T-helper 17 cell (primary cell): ENCODE measurements at regions not wholly inside any gene's neighbourhood (a gene's known extent, or its start where the extent isn't known, plus 50 kb on each side); places are given as distances from the start of the nearest gene placed in this dataset.

ENCODE experiments used
- ATAC-seq: fragments of 150-1000 bp; cut with Tn5 transposase; 2 replicates; pipeline ENCODE4 v1.10.0; 2021; ENCODE audit warnings: mild to moderate bottlenecking, moderate library complexity
- DNase-seq, 3 donors: peaks; one replicate each; pipeline versions ENCODE4 v3.0.0 to v3.0.0-alpha.2; 2020 to 2021
- H3K9me3 ChIP-seq: one replicate; pipeline ENCODE4 v1.7.0; 2013; ENCODE audit warnings: low read length, mild to moderate bottlenecking; ENCODE audit not compliant: control insufficient read depth, poor library complexity, severe bottlenecking
- H3K27ac Mint-ChIP-seq: one replicate; pipeline ENCODE4 v1.8.0; 2022; ENCODE audit warnings: mild to moderate bottlenecking, moderate library complexity, mixed read lengths
- H3K27me3 Mint-ChIP-seq: one replicate; pipeline ENCODE4 v1.8.0; 2022; ENCODE audit warnings: mixed read lengths
- H3K36me3 Mint-ChIP-seq: one replicate; pipeline ENCODE4 v1.8.0; 2022; ENCODE audit warnings: low read depth, mixed read lengths
- H3K4me1 Mint-ChIP-seq: one replicate; pipeline ENCODE4 v1.8.0; 2022; ENCODE audit warnings: mild to moderate bottlenecking, mixed read lengths
- H3K4me3 Mint-ChIP-seq: one replicate; pipeline ENCODE4 v1.8.0; 2022; ENCODE audit warnings: mild to moderate bottlenecking, moderate library complexity, mixed read lengths

DNA sequence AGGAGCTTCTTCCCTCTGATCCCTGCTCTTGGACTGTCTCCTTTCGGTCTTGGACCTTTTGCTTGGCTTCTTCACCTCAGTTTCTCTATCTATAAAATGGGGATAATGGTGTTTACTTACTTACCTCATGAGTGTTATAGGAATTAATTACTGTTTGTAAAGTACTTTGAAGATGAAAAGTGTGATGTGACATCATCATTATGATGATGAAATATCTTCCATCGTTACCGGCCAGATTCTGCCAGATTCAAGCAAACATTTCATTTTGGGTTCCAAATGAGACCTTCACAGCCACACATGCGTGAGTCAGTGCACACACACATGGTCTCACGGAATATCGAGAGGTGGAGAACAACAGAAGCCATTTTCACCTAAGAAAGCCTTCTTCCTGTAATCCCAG is 220.1 kb upstream of the RPL34 start:
- ATAC-seq, result no peak
- no peak overlapping the region for H3K27ac Mint-ChIP-seq
- H3K27me3 Mint-ChIP-seq, result no peaks in the 10 kb centered on the region
- no peak overlapping the region for H3K4me3 Mint-ChIP-seq
- H3K4me1 Mint-ChIP-seq, result peaks cover 2% of the 10 kb centered on the region
- no peaks in the 10 kb centered on the region for H3K9me3 ChIP-seq
- H3K36me3 Mint-ChIP-seq, result no peaks in the 10 kb centered on the region
- DNase-seq, result no peak

DNA sequence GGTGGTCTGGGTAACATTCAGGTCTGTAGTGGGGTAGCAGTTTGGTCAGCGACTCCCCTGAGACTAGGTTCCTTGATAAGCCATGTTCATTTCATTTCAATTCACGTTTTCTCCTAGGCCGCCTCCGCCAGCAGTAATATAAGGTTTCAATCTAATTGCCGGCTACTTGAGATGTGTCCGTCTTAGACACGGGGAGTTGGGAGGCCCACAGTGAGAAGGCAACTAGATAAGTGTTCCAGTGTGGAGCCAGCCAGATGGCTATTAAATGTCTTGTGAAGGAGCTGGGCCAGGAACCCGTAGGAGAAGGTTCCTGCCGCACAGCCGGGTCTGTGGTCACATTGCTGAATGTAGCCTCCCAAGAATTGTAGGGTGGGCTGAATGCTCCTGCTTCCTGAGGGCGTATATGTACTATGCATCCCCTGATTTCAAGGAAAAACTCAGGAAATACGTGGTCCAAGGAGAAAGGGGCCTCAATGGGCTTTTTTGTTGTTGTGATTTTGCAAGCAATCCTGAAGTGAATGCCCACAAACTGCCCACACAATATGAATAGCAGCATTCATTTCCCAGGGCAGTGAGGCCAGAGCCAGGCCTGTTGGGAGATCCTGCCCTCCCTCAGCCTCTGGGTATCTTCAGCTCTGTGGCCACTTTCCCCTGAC is 220.6 kb upstream of the RPL34 start:
- Mint-ChIP-seq H3K36me3 (no peaks in the 10 kb centered on the region), H3K27ac (no peak overlapping the region), H3K27me3 (no peaks in the 10 kb centered on the region), H3K4me3 (no peak overlapping the region), H3K4me1 (peaks cover 4% of the 10 kb centered on the region)
- H3K9me3 ChIP-seq, result no peaks in the 10 kb centered on the region
- ATAC-seq (no peak), DNase-seq (no peak)

- Mint-ChIP-seq H3K4me3 (no peak overlapping the region), H3K27me3 (no peaks in the 10 kb centered on the region)
Observed at GRCh38 chr4:108398836-108399235, 221.5 kb upstream of the RPL34 start.

DNA sequence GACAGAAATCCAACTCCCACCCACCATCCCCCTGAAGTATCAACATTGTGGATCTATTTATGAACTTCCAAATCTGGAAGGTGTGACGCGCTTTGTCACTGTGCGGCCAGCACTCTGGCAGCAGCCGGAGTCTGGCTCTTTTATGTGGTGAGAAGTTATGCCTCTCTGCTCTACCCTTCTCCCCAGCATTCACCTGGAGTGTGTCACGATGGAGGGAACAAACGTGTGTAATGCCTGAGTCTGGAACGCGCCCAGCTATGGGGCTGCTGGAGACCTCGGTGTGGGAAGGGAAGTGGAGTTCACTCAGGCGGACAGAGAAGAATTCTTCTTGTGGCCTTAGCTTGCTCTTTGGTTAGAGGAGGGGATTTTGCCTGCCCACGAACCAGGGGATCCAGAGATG is 222.1 kb upstream of the RPL34 start:
- no peak for ATAC-seq
- no peaks in the 10 kb centered on the region for H3K9me3 ChIP-seq
- H3K27ac Mint-ChIP-seq, result no peak overlapping the region

More at GRCh38 chr4:108398836-108399235, 221.5 kb upstream of the RPL34 start:
- no peak for DNase-seq
- Mint-ChIP-seq H3K4me1 (peaks cover 4% of the 10 kb centered on the region), H3K36me3 (no peaks in the 10 kb centered on the region), H3K27ac (no peak overlapping the region)
- no peaks in the 10 kb centered on the region for H3K9me3 ChIP-seq
- ATAC-seq, result no peak

DNA sequence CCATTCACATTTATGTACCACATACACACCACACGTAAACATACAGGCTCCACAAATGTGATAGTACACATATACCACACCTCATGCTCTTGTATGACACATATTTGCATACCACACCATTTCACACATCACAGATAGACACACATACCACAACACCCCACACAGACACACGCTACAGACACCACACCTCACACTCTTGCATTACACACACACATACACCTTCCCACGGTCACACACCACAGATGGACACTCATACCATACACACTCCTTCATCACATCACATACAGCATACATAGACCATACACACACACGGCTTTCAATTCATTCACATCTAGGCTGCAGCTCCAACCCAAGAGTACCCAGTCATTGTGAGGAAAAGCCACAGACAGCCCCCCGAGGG is 222.5 kb upstream of the RPL34 start:
- Mint-ChIP-seq H3K36me3 (no peaks in the 10 kb centered on the region), H3K27ac (no peak overlapping the region), H3K4me1 (peaks cover 4% of the 10 kb centered on the region), H3K4me3 (no peak overlapping the region), H3K27me3 (no peaks in the 10 kb centered on the region)
- ATAC-seq, result no peak
- no peaks in the 10 kb centered on the region for H3K9me3 ChIP-seq
- no peak for DNase-seq

More for the DNA sequence above, 222.1 kb upstream of the RPL34 start:
- H3K4me1 Mint-ChIP-seq, result peaks cover 4% of the 10 kb centered on the region
- H3K36me3 Mint-ChIP-seq, result no peaks in the 10 kb centered on the region
- no peaks in the 10 kb centered on the region for H3K27me3 Mint-ChIP-seq
- no peak for DNase-seq
- no peak overlapping the region for H3K4me3 Mint-ChIP-seq

DNA sequence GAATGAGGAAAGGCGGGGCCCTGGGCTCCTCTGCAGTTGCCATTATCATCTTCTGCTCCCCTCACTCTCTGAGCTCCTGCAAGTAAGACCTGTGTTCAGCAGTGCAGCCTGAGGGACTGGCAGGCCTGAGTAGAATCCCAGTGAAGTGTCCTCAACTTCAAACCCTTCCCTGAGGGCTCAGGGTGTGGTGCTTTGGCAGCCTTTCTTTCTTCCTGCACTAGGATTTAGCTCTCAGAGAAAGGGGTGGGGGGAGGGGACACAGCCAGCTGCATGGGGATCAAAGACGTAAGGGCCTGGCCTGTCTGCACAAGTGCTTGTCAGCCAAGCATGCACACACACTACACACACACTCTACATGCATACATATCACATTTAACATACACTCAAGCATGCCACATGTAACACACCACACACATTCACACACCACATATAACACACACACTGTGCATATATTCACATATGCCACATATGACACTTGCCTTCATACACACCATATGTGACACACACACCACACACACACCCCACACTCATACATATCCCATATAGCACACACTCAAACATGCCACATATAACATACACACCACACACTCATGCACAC is 223.4 kb upstream of the RPL34 start:
- no peaks in the 10 kb centered on the region for H3K36me3 Mint-ChIP-seq
- no peaks in the 10 kb centered on the region for H3K27me3 Mint-ChIP-seq

DNA sequence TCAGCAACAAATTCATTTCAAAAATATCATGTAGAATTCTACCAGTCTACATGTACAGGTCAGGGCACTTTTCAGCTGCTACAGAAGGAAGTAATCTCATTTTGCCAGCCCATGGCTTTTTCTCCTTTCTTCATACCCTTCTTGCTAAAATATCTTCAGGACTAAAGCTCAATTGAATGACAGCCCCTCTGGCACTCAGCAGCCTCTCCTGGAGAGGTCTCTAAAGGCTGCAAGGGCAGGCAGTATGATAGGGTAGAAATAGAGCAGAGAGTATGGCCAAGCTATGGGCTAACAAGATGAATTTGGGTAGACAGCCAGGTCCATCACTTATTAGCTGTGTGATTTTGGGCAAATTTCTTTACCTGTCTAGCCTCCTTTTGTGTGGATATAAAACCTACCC is 224.6 kb upstream of the RPL34 start:
- DNase-seq (no peak), ATAC-seq (no peak)
- Mint-ChIP-seq H3K4me3 (no peak overlapping the region), H3K36me3 (no peaks in the 10 kb centered on the region), H3K4me1 (peaks cover 2% of the 10 kb centered on the region), H3K27me3 (no peaks in the 10 kb centered on the region), H3K27ac (no peak overlapping the region)
- no peaks in the 10 kb centered on the region for H3K9me3 ChIP-seq

More for the DNA sequence above, 223.4 kb upstream of the RPL34 start:
- no peak overlapping the region for H3K27ac Mint-ChIP-seq
- no peak for ATAC-seq
- no peaks in the 10 kb centered on the region for H3K9me3 ChIP-seq
- peaks cover 4% of the 10 kb centered on the region for H3K4me1 Mint-ChIP-seq
- no peak for DNase-seq
- no peak overlapping the region for H3K4me3 Mint-ChIP-seq

GRCh38 chr4:108393890-108394472 is 225.2 kb upstream of the LEF1 start:
- ATAC-seq, result no peak
- H3K27ac Mint-ChIP-seq, result no peak overlapping the region

GRCh38 chr4:108391701-108392455 is 223.1 kb upstream of the LEF1 start:
- H3K27ac Mint-ChIP-seq, result no peak overlapping the region
- no peaks in the 10 kb centered on the region for H3K36me3 Mint-ChIP-seq
- peaks cover 2% of the 10 kb centered on the region for H3K4me1 Mint-ChIP-seq
- DNase-seq (no peak), ATAC-seq (no peak)
- H3K27me3 Mint-ChIP-seq, result no peaks in the 10 kb centered on the region
- H3K9me3 ChIP-seq, result no peaks in the 10 kb centered on the region
- H3K4me3 Mint-ChIP-seq, result no peak overlapping the region

More at GRCh38 chr4:108393890-108394472, 225.2 kb upstream of the LEF1 start:
- no peaks in the 10 kb centered on the region for H3K9me3 ChIP-seq
- Mint-ChIP-seq H3K4me1 (peaks cover 2% of the 10 kb centered on the region), H3K27me3 (no peaks in the 10 kb centered on the region), H3K4me3 (no peak overlapping the region), H3K36me3 (no peaks in the 10 kb centered on the region)
- DNase-seq, result no peak

GRCh38 chr4:108385076-108385475 is 216.3 kb upstream of the LEF1 start:
- H3K27me3 Mint-ChIP-seq, result peaks cover 4% of the 10 kb centered on the region
- no peaks in the 10 kb centered on the region for H3K9me3 ChIP-seq
- no peak overlapping the region for H3K4me3 Mint-ChIP-seq
- no peaks in the 10 kb centered on the region for H3K4me1 Mint-ChIP-seq
- no peak for ATAC-seq
- H3K36me3 Mint-ChIP-seq, result peaks cover 2% of the 10 kb centered on the region
- no peak for DNase-seq
- no peak overlapping the region for H3K27ac Mint-ChIP-seq

- Mint-ChIP-seq H3K27me3 (peaks cover 4% of the 10 kb centered on the region), H3K27ac (no peak overlapping the region), H3K36me3 (peaks cover 2% of the 10 kb centered on the region), H3K4me1 (no peaks in the 10 kb centered on the region), H3K4me3 (no peak overlapping the region)
- no peak for DNase-seq
- no peaks in the 10 kb centered on the region for H3K9me3 ChIP-seq
- no peak for ATAC-seq
Observed at GRCh38 chr4:108384544-108384943, 215.8 kb upstream of the LEF1 start.

DNA sequence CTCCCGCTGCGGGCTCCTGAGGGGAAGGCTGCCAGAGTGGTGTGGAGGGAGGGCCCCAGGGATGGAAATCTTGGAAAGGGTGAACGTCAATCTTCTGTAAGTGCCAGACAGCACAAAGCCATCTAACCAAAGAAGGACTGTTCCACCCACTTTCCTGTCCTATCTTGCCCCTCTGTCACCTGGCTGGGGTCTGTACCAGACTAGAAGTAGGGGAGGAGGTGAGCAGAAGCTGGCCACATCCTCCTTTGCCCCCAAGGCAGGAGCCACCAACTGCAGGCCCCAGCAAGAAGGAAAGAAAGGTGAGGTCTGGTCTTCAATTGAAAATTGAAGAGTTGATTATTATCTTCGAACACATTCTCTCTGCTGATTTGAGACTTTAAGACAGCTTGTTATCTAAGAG is 214.4 kb upstream of the LEF1 start:
- H3K9me3 ChIP-seq, result no peaks in the 10 kb centered on the region
- Mint-ChIP-seq H3K27me3 (peaks cover 4% of the 10 kb centered on the region), H3K27ac (no peak overlapping the region), H3K4me1 (no peaks in the 10 kb centered on the region), H3K4me3 (no peak overlapping the region), H3K36me3 (peaks cover 2% of the 10 kb centered on the region)
- ATAC-seq, result no peak
- DNase-seq, result no peak

- peaks cover 2% of the 10 kb centered on the region for H3K36me3 Mint-ChIP-seq
- no peak for DNase-seq
- no peak overlapping the region for H3K27ac Mint-ChIP-seq
- H3K9me3 ChIP-seq, result no peaks in the 10 kb centered on the region
- no peak for ATAC-seq
- no peak overlapping the region for H3K4me3 Mint-ChIP-seq
- H3K4me1 Mint-ChIP-seq, result no peaks in the 10 kb centered on the region
- peaks cover 6% of the 10 kb centered on the region for H3K27me3 Mint-ChIP-seq
Observed at GRCh38 chr4:108382751-108383150, 214.0 kb upstream of the LEF1 start.
